SK-N-MC (cell line): ENCODE measurements at regions not wholly inside any gene's neighbourhood (a gene's known extent, or its start where the extent isn't known, plus 50 kb on each side); places are given as distances from the start of the nearest gene placed in this dataset.

Experiments used
- EZH2 ChIP-seq: fragments of 200-600 bp; sonication (generic); IDR thresholded peaks from one replicate; pipeline ENCODE4 v1.6.1; 2017; ENCODE audit warnings: antibody characterized with exemption
- FOXP2 ChIP-seq: optimal IDR thresholded peaks from 2 replicates; pipeline ENCODE3; 2011; ENCODE audit warnings: mild to moderate bottlenecking, moderate library complexity; ENCODE audit not compliant: insufficient read depth; ENCODE audit errors: extremely low read length, control extremely low read depth
- POLR2AphosphoS5 ChIP-seq: IDR thresholded peaks from 2 replicates; pipeline ENCODE4 v1.6.1; 2012; ENCODE audit warnings: mild to moderate bottlenecking, low read depth, low read length, borderline replicate concordance

GRCh38 chr12:91836696-91837095, 308.9 kb downstream of the BTG1 start:
- TF ChIP-seq POLR2AphosphoS5 = no peak
- TF ChIP-seq EZH2 = no peak
- no peak for TF ChIP-seq FOXP2
